GM19328 (cell line): ENCODE measurements at regions not wholly inside any gene's neighbourhood (a gene's known extent, or its start where the extent isn't known, plus 50 kb on each side); places are given as distances from the start of the nearest gene placed in this dataset.
"Not testable (repeated sequence)": the region's sequence is repeated elsewhere in the genome, so short reads cannot be mapped to it uniquely, and the experiment has no call there.

ENCODE experiments used
- ATAC-seq: cut with Tn5 transposase; IDR thresholded peaks from one replicate; pipeline ENCODE4 v1.9.1; 2021; ENCODE audit warnings: mild to moderate bottlenecking, moderate library complexity; ENCODE audit not compliant: unreplicated experiment

DNA sequence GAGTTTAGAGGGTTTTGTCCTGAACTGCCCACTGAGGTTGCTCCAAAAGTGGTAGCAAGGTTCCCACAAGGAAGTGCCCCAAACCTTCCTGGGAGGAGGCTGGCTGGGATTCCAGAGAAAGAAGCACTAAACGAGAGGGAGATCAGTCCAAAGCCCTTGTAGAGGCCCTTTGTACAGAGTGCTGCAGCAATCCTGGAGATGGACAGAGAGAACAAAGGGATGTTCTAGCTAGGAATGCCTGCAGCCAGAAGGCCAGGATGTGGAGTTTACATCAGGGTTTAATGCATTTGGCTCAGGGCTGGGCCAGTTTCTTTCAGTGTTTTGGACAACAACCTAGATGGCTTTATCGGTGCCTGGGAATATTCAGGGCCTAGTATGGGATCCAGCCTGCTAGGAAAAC, 2155.1 kb upstream of the AGA start:
- ATAC-seq, result no peak

DNA sequence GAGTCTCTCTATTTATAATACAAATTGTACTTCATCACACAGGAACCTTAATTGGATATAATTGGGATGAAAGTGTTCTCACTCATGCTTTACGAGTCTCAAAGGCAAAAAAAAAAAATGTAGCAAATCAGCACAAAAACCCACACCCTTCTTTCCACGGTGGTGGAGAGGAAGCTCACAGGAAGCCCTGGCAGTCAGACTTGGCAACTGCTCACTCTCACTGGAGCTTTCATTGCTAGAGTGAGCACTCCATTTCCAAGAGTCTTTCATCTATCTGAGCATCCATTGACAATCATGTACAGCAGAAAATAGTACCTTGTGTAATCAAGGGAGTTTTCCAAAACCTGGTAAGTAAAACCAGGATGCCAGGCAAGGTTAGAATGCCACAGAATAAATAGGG, 2159.4 kb upstream of the AGA start:
- no peak for ATAC-seq

DNA sequence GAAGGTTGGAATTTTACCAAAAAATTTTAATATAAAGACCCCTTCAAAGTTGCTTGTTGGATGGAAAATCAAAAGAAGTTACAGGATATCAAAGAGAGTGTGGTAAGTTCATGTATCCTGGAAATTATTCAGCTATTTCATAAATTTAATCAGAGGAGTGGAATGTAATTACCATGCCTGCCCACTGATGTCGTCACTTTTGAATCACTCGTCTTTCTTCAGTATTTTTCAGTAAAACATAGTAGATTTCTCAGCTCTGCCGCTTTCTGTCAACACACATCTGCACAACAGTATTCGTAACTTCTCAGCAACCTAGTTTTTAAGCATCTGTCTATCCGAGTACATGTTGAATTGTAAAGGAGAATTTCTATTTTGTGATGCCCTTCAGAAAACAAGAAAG, 2163.0 kb upstream of the AGA start:
- ATAC-seq, result no peak

DNA sequence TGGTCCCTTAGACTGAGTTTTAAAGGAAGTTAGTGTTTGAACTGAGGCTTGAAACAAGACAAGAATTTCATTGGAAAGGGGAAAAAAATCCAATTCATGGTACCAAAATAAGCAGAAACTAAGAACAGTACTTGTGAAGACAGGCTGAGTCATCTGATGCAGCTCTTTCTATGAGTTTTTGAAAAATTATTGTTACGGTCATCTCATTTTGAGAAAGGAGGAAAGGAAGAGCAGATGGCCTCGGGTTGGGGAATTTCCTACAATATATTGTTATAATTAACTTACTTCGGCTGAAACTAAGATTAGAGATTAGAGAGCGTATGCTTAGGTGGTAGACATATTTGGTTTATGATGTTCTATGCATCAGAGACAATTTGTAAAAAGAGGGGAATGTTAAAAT, 2164.8 kb upstream of the AGA start:
- no peak for ATAC-seq

DNA sequence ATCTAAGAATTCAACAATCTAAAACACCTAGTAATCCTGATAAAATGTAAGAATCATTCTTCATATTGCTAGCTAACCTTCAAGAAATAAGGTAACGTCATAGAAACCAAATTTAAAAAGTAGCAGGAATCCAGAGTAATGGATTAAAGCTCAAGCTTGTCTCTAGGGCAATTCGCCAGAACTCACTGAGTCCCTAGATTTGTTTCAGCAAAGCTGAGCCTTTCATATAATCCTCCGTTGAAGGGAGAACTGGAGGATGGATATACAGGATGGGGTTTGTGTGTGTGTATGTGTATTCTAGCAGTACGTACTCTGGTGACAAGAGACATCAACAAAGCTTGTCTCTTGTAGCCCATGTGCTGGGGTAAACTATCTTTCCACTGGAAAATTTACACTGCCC, 2173.5 kb upstream of the AGA start:
- ATAC-seq, result no peak

GRCh38 chr4:179618966-179619365, 2176.7 kb upstream of the AGA start:
- no peak for ATAC-seq

- ATAC-seq, result no peak
Observed at GRCh38 chr4:179624768-179625181, 2182.5 kb upstream of the AGA start.

DNA sequence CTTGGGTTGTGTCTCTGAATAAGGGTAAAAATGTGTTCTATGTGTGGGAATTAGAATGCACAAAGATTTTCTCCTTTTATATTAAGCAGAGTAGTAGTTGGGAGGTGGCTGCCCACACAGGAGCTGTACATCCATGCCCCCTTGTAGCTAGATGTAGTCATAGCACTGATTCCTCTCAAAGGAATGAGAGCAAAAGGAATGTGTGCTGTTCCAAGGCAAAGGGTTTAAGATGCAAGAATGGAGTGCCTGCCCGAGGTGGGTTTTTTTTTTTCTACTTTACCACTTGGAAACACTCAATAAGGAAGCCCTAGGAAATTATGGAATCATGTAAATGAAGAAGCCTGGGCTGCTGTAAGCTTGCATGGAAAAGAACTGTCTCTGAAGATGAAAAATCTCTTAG, 2183.2 kb upstream of the AGA start:
- no peak for ATAC-seq

DNA sequence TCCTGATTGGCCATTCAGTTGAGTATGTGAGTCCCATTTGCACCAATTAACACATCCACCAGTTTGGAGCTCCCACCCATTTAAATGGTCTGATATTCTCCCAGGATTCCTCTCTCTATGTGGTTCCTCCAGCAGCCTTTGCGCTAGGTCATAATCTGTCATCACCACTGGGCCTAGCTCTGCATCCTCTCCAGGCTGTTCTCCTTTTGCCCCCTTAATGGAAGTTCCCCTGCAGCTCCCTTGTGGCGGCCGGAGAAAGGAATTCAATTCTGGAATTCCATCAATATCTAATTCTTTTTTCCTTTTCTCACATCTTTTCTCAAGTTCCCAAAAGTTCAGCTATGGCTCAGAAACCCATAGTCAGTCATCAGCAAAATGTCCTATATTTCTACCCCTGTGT, 2184.4 kb upstream of the AGA start:
- ATAC-seq, result no peak

GRCh38 chr4:179631321-179631720, 2189.1 kb upstream of the AGA start:
- no peak for ATAC-seq

- ATAC-seq, result no peak
Observed at GRCh38 chr4:179634862-179635261, 2192.6 kb upstream of the AGA start.

DNA sequence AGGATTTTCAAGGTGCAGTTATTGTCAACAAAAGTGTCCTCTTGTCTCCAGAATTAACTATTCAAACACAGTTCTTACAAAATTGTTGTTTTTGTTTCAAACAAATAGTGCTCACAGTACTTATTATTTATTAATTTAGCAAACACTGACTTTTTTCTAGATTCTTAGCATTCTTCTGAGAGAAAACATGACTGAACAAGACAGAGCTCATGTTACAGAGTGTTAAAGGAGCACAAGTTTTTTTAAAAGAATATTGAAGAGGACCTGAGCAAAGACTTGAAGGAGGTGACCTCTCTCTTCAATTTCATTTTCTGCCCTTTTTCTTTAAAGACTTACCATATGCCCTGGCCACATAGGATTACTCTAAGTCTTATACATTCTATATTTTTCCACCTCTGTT, 2220.3 kb upstream of the AGA start:
- no peak for ATAC-seq

DNA sequence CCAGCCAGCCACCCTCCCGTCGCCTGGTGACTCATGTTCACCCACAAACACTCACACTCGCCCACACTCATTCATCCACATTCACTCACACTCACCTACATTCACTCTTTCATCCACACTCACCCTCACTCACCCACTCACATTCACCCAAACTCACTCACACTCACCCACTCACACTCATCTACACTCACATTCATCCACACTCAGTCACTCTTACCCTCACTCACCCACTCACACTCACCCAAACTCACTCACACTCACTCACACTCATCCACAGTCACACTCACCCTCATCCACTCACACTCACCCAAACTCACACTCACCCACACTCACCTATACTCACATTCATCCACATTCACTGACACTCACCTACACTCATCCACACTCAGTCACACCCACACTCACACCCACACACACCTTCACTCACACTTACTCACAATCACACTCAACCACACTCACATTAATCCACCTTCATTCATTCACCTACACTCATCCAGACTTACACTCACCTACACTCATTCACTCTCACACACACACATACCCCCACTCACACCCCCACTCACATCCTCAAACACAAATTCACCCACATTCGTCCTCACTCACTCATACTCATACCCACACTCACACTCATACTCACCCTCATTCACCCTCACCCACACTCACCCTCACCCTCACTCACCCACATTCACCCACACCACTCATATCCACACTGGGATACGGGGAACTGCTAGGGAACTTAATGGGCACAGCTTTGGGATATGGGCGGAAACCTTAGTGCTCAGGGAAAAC, 2221.6 kb upstream of the AGA start:
- no peak for ATAC-seq

DNA sequence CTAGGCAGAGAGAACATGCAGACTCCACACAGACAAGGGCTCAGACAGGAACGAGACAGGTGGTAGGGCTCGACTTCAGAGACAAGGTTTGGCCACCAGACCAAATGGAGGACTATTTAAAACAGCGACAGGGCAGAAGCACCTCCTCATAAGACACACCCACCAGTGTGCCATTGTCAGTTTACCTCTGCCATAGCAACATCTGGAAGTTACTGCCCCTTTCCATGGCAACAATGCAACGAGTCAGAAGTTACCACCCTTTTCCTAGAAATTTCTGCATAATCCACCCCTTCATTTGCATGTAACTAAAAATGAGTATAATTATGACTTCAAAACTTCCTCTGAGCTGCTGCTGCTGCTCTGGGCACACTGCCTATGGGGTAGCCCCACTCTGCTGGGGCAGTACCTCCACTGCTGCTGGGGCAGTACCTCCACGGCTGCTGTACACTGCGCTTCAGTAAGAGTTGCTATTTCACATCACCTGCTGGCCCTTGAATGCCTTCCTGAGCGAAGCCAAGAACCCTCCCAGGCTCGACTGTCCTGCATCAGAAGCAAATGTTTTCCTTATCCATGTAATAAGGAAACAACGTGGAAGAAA, 2222.3 kb upstream of the AGA start:
- ATAC-seq, result no peak

DNA sequence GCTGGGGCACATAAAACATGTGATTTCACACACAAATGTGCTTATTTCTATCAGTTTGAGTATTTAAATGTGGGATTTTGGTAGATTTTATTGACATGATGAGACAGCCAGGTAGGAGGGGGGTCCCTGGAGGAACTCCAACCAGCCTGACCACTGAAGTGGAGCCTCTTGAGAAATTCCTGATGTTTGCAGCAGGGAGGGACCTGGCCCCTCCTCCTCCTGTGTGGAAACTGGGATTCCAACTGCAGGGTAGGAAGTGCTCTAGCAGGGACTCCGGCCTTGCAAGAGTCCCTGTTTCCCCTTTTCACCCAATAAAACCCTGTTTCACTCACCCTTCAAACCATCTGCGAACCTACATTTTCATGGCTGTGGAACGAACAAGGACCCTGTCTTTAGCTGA, 2224.0 kb upstream of the AGA start:
- ATAC-seq, result no peak

DNA sequence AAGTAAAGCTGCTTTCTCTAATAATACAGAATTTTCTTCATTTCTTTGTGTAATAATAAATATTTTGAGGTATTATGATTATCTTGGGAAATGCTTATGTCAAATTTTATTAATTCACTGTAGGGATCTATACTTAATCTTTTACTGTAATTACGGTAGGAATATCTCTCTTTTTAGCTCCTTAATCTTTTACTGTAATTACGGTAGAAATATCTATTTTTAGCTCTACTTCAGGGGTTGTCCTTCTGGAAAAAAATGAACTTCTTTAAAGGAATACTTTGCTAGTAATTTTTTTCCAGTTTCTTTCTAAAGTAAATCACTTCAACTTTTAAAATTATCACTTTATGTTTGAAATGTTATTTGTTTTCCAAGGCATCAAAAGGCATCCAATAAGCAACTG, 2229.4 kb upstream of the AGA start:
- no peak for ATAC-seq

DNA sequence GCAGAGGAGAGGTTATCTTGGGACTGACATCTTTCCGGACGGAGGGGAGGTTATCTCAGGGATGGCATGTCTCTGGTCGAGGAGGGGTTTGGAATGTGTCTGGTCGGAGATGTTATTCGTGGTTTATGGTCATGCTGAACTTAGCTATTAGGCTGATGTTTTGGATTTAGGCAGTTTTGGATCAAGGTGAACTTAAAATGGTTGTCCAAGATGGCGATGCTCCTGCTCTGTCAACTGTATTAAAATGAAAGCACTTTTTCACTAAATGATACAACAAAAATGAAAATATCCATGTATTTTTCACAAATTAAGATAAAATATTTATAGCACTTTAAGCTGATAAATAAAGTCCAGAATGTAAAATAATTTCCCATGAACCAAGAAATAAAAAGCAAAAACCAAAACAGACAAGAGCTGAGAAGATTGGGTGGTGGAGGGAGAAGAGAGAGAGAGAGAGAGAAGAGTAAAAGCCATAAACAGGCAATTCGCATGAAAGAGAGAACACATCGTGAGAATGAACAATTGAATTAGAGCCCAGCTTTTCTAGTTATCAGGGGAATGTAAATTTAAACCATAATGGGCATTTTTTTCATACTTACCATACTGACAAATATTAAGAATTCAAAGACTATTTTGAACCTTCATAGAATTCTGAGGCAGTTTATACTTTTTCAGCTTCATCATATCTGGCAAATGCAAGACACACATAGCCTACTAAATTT, 2236.0 kb upstream of the AGA start:
- no peak for ATAC-seq

- ATAC-seq, result not testable (repeated sequence)
Observed at GRCh38 chr4:179683661-179684060, 2241.4 kb upstream of the AGA start.

- no peak for ATAC-seq
Observed at GRCh38 chr4:179692222-179692621, 2250.0 kb upstream of the AGA start.

DNA sequence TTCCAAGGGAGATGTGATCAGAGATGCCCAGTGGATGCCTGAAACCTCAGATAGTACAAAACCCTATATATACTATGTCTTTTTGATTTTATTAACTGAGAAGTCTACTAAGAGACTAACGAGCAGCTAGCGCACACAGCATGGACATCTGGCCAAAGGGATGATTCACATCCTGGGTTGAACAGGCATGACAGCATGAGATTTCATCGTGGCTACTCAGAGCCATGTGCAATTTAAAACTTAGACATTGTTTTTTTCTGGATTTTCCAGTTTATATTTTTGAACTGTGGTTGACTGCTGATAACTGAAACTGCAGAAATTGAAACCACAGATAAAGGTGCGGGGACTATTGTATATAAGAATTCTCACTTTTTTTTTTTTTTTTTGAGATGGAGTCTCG, 2252.9 kb upstream of the AGA start:
- no peak for ATAC-seq

- no peak for ATAC-seq
Observed at GRCh38 chr4:179698321-179698720, 2256.1 kb upstream of the AGA start.

DNA sequence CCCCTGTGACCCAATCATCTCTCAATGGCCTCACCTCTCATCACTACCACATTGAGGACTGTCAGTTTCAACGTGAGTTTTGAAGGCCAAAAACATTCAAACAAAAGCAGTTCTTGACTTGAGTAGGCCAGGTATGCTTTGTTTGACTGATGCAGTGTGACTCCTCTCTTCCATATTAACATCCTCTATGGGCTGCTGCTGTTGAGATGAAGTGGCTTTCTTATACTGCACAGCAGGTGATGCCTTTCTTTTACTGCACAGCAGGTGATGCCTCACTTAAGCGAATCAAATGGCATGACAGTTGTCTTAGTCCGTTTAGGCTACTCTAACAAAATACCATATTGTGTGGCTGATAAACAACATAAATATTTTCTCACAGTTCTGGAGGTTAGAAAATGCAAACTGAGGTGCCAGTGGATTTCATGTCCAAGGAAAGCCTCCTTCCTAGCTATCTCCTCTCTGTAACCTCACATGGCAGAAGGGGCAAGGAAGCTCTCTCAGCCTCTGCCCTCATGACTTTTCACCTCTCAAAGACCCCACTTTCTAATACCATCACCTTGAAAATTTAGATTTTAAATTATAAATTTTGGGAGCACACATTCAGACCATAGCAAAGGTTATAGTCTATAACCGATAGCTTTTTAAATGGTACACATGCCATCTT, 2267.9 kb upstream of the AGA start:
- ATAC-seq, result no peak
